SHP77 (cell line): ENCODE measurements at regions not wholly inside any gene's neighbourhood (a gene's known extent, or its start where the extent isn't known, plus 50 kb on each side); places are given as distances from the start of the nearest gene placed in this dataset.
A peak's percentile ranks its signal among the peaks of the same experiment; 100 is the strongest.
"Not testable (repeated sequence)": the region's sequence is repeated elsewhere in the genome, so short reads cannot be mapped to it uniquely, and the experiment has no call there.

Source experiments
- DNase-seq, 2 experiments: peaks; one replicate each; lab custom pipeline; 2025; lab: John Stamatoyannopoulos, UW

DNA sequence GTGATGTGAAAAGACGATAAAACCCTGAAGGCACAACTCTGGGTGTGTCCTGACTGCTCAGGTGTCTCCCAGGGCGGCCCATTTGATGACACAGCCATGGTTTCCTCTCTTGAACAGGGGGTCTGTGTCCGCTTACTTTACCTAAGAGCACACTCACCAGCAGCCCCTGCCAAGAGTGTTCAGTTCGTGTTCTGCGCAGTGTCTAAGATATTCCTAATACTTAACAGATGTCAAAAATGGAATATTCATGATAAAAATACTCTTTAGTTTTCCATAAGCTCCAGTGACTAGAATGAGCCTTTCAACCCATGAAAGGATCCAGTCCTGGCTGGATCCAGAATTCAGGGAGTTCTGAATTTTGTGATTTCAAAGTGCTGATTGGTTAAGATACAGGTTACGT lies 492.4 kb downstream of the TNS3 start:
- no peak for DNase-seq

DNA sequence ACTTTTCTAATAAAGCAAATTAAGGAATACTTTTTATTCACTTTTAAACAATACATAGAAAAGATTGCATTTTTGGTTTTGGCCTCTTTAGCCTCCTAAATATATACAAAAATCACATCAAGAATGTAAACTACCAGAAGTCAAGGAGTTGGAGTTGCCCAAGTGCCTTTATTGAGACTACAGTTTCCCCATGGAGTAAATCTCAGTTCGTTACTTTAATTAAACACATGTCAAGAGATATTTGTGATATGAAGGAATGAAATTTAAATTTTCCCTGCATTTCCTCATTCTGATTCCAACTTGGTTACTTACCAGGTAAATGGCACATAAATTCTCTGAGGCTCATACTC lies 492.9 kb downstream of the TNS3 start:
- no peak for DNase-seq

DNA sequence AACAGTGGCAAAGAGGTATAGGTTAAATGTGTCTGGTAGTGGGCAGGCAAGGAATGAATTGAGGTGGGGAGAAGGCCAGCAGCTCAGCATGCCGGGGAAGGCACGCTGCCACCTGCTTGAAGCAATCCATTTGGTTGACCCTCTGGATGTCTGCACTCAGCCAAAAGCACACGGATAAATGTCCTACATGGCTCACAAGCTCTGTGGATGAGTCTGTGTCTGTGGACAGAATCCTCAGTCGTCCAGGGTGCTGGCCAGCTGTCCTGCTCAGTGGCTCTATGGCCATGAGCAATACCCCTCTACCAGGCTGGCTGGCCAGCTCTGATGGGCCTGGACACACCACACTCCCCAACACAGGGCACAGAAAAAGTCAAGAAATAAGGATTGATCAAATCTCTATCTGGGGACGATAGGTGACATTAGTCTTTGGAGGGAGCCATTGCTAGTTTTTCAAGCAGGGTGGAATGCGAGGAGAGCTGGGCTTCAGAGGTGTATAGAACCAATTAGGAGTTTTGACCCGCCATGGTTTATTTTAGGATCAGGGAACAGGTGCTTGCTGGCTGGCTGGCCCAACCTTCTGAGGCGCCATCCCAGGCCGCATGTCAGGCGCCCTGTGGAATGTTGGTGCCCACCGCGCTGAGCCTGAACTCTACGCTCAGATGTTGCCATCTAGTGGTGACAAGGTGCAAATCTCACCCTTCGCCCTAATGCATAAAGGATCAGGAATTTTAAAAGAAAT lies 493.4 kb downstream of the TNS3 start:
- DNase-seq, result peak; percentile 41 to 57

DNA sequence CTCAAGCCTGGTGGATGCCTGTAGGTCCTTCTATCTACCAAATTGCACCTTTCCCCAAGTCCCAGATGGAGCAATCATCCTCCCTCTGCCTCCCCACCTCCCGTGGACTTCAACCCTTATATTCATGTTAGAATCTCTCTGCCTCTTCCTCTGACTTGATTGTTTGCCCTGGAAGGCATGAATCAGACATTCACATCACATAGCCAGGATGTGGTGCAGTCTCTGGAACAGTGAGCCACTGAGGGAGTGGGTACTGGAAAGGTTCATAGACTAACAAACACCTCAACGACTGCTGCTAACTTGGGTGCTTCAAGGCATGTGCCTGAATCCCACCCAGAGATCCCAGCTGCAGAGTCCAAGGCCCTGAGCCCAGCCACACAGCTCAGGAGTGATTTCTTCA lies 494.0 kb downstream of the TNS3 start:
- no peak for DNase-seq

DNA sequence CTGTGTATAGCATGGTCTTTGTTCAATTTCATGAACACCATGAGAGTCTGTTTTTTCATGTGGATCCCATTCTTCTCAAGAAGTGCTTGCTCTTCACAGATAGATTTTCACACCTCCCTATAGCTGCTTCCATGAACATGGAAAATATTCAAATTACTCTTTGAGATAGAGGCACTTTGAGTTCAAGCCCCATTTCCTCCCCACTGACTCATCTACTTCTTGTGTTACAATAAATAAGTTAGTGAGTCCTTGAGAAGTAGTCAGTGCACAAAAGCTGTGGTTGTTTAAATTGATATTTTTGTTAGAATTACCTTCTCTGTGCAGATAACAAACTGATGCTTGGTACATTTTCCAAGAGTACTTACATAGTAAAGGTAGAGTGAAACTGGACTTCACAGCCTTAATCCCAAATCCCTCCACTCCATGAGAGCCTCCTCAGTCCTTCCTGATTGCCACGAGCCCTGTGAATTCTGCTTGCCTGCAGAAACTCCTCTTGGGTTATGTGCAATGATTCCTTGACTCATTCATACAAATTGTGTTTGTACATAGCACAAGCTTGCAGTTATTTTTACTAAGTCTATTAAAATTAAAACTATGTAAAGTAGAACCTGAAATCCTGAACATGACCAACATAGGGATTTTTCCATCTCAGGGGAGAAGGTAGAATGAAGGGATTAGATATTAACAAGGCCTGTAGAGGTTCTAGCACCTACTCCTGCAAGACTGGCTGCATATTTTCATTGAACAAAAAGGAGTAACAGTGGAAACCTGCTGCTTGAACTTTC lies 496.2 kb downstream of the TNS3 start:
- no peak for DNase-seq

DNA sequence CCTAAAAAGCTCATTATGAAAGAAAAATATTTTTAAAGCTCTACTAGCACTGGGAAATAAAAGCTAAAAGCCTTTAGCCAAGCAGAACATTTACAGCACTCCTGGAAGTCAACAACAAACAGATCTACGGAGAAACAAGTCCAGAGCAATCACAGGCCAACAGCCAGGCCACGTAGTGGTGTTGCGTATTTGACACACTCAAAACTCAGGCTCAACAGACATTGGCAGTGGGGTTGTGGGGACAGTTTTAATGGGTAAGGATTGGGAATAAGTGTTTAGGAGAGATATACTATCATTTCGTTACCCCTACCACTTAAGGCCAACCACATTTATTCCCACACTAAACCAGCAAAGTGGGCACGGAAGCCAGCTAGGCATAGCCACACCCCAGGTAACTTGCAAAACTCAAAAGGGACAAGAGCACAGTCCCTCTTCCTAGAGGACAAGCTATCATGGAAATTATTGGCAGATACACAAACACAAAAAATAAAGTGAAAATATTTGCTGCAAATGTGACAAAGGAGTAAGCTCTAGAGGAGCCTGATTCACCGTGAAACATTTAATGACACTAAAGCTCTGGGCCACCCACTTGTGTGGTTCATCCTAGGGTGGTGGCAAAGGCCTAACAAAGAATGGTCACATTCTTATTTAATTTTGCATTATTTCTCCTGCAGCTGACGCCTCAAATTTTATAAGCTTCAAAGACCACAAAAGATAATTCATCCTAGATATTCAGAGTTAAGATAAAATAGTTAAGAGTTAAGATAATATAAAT lies 498.2 kb downstream of the TNS3 start:
- no peak for DNase-seq

DNA sequence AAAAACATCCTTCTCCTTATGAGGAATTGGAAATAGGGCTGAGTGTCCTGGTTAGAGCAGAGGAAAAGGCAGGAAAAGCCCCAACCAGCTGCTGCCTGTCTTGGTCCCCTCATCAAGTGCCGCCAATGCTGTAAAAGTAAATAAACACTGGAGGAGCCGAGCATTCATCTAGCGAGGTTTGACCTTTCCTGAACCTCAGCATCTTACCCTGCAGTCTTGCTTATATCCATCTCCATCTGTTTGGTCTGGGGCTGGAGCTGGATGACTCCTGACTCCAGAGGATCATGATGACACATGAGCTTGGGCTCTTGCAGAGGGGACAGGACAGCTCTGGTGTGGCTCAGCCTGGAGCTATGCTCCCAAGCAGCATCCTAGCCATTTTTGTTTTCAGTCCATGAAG lies 501.1 kb downstream of the TNS3 start:
- DNase-seq, result no peak

DNA sequence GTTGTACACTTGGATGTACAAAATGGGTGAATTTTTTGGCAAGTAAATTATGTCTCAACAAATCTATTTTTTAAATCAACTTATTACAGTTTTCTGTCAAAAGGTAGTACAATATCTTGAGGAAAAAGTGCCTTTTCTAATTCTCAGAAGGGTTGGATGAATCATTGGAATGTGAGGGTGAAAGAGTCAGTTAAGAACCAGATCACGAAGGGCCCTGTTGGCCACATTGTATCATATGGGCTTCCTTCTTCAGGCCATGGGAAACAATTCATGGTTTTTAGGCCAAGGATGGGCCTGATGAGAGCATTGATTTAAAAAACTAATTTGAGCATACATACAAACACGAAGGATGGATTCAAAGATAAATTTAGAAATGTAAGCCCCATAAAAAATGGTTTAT lies 503.7 kb downstream of the TNS3 start:
- DNase-seq, result no peak

DNA sequence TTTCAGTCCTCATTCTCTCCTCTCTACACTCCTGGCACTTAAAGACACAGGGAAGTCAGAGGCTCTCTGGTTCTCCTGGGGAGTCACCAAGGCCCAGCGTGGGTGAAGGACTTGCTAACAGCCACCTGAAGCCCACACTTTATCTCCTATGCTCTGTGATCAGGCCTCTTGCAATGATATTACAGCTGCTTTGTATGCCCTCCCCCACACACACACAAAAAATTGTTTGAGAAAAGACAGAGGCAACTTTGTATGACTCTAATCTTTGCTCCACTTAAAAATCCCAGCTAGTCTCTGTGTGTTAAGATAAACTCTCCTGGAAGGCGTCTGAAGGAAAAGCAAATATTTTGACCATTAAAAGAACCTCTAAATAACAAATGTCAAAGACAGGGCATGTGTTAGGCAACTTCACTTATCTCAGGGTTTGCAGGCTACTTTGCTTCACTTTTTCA lies 507.2 kb downstream of the TNS3 start:
- DNase-seq, result no peak

DNA sequence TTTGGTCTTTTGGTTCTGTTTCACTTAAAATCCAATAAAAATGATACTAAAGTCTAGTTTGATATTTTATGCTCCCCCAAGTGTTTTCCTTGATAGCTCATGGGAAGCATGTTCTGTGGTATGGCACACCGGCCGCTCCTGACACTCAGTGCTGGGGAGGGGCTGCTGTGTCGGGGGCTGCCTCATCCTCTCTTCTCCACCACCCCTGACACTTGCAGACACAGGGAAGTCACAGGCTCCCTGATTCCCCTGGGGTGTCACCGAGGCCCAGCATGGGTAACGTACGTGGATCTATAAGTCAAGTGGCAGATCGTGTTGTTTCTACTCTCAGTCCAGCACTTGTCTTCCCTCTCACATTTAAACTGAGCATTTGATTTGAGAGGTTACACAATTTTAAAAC lies 508.6 kb downstream of the TNS3 start:
- DNase-seq, result no peak

DNA sequence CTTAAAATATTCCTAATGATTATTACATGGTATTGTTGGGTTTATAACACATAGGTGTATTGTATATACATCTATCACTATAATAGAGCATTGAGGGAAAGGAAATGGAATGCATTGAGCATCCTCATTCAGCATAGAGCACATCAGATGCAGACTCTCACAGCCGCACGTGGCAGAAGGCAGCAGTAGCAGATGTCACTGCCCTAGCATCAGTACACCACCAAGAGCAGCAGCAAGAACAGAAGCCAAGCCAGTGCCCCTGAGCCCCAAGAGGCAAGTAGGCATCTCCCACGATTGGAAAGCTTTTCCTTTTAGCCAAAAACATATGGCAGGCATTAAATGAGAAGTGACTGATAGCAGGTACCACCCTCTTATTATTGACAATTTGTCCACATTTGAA lies 510.0 kb downstream of the TNS3 start:
- DNase-seq, result no peak

DNA sequence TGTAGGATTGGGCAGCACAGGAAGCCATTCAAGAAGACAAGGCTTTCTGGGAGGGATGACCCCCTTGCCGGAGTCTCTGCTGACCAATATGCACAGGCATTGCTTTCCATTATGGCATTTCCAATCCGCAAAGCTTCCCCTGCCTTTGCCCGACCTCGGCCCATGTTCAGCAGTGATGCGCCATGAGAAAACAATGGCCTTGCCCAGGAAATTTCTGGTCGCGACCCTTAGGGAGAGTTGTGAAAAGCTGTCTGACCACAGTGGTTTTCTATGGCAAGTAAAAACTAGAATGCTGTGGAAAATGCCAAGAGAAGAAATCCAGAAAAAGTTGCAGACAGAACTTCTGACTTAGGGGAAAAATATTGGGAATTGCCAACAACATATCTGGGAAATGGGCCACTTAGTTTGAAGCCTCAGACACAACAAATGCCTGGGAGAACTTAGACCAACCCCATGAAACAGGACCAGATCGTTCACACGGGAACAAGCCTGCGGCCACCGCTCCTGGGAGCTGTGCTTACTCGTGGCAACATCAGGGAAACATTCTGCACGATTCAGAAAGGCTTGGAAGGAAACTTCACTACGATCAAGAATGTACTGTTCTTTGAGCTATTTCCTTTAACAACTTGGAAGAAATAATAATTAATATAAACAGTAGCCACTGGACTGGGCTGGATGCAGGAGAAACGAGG lies 512.4 kb downstream of the TNS3 start:
- no peak for DNase-seq

DNA sequence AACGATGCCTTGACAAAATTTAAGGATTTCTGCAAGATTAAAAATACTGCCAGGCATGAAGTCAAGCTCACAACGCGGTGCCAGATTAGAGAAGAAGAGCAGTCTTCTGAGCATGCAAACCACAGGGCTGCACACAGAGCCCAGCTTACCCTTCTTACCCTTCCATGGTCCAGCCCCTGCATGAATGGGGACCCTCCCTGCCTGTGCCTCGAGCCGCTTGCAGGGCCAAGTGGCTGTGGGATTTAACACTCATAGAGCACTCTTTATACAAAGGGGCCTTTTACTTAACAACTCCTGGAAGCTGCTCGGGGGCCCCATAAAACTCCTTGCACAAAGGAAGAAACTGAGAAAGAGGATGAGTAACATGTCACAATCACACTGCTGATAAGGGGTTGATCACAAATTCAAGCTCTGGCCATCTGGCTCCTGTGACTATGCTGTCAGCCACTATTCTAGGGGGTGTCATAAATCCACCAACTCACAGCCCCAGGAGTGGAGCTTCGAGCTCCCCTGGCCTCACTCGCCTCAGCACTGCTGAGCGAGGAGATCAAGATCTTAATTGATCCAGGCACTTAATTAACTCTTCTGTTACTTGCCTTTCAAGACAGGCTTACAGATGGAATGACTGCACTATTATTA lies 514.8 kb downstream of the TNS3 start:
- DNase-seq, result no peak

DNA sequence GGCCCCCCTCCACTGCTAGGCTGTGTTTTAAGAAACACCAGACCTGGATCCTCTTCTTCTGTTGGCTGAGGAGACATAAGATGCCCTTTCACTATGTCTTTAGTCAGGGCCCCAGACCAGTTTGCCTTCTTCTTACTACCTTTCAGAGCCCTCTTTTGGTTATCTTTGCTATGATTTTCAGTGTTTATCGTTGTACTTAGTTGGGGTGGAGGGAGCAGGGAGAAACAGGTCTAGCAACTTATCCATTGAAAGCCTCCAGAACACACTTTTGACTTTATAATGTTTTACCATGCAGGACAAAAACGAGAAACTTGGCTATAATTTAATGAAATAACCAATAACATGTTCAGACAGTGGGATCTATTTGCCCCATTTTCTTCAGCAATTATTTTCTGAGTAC lies 525.2 kb downstream of the TNS3 start:
- no peak for DNase-seq

DNA sequence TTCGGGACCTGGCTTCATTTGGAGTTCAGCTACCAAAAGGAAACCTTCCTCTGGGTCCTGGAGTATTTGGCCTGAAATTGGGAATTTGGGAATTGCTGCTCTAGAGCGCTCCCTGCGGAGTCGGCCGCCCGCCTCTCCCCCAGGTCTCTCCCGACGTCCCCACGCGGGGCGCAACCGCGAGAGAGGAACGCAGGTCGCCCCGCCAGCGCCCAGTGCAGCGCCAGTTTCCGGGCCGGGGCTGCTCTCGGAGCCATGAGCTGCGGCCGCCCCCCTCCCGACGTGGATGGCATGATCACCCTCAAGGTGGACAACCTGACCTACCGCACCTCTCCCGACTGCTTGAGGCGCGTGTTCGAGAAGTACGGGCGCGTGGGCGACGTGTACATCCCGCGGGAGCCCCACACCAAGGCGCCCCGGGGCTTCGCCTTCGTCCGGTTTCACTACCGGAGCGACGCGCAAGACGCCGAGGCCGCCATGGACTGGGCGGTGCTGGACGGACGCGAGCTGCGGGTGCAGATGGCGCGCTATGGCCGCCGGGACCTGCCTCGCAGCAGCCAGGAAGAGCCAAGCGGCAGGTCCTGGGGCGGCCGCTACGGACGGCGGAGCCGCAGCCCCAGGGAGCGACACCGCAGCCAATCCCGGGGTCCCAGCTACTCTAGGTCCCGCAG lies 529.2 kb downstream of the TNS3 start:
- DNase-seq, result not testable (repeated sequence)

DNA sequence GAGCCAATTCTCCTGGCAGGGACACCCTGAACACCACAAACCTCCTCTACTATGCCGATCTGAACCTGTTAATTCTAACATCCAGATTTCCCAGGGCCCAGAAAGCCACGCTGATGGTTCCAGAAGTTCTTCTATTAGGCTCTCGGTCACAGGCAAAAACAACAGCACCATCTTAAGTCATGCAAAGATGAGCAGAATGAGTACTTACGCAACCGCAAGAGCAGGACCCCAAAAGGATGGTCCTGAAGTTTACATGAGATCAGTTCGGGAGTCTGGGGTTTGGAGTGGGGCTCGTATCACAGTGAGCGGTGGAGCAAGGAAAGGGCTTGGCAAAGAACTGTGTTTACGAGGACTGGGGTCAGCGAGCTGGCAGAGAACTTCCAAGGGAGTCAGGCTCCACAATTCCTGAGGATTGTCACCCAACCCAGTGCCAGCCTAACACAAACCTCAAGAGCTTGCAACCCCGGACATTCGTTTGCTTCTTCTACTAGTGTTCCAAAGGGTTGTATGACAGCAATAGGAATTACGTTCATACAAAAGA lies 532.6 kb downstream of the TNS3 start:
- DNase-seq, result no peak

DNA sequence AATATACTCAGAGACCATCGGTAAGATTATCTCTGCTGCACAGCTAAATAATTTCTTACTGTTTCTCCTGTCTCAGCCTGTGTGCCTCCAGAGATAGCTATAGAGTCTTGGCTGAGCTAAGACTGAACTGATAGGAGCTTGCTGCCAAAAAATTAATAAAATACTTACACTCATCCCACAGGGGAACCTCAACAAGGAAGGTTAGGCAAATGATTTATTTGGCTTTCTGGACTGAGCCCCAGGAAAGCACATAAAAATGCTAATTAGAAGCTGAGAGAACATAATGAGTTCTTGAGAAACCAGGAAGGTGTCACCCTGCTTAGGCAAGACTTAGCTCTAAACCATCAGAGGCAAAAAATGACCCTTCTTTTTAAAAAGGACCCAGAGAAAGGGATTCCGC lies 534.5 kb downstream of the TNS3 start:
- no peak for DNase-seq

DNA sequence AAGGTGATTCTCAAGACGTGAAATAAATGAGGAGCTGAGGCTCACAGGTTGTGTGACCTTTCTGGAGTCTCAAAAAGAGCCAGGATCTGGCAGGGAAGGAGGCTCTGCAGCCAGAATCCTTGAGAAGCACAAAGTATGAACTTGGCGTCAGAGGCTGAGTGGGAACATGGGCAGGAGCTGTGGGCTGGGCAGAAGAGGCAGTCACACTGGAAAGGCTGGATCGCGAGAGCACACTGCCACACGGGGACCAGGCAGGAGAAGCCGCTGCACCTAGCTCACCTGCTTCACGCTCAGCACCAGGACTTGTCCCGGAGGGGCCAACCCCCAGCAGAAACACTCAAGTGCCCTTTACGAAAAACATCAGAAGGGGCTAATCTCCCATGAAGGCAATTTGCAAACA lies 535.0 kb downstream of the TNS3 start:
- DNase-seq, result no peak

DNA sequence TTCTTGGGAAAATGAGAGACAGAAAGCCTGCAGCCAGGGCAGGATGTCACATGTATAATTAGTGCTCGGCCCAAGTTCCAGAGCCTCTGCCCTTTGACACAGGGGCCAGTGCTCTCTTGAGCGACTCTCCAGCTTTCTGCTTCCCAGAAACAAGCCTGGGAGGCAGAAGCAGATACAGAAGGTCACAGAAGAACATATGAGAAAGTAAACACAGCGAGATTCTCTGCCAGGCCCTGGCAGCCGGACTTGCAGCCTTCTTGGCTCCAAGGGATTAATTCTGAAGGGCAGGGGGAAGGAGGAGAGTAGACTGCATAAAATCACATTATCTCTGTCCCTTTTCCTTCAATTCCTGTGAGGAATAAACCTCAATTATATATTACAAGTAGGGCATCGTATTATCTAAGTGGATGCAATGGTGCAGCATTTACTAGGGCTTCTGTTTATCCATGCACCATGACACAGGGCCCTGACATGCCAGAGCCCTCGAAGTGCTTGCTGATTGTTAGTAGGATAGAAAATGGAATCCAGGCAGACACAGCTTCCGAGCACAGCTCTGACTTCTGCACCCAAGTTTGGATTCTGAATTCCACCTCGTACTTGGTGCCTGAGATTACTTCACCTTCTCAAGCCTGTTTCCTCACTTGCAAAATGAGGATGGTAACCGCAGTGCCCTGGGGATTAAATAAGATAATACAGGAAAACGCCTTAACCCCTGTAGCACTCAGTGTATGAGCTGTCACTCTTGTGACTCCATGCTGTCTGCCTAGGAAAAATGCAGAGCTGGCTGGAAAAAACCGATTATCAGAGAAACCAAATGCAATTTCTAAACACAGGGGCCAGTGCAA lies 536.5 kb downstream of the TNS3 start:
- no peak for DNase-seq

DNA sequence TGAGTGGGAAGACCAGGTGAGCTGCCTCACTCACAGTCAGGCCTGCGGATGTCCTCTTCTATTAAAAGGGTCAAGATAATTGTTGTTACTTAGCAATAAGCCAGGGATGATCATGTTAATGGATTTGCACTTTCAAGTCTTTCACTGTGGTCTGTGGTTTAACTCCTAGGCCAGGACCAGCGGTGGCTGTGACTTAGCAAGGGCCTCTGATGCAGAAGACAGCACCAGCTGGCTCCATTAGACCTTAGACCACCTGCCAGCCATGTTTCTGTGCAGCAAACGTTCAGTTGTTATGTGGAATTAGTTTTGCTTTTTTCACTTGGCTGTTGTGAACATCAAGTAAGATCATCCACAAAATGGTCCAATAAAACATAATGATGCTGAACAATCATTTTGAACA lies 537.3 kb downstream of the TNS3 start:
- no peak for DNase-seq
